DND-41 (cell line): ENCODE measurements at regions not wholly inside any gene's neighbourhood (a gene's known extent, or its start where the extent isn't known, plus 50 kb on each side); places are given as distances from the start of the nearest gene placed in this dataset.

Source experiments
- EZH2 ChIP-seq: IDR thresholded peaks from 3 replicates; pipeline ENCODE4 v1.6.1; 2012; ENCODE audit warnings: borderline replicate concordance, low read depth, mild to moderate bottlenecking, moderate library complexity, low read length, inconsistent platforms; ENCODE audit not compliant: severe bottlenecking
- TF ChIP-seq, protein P1 (sequence below): IDR thresholded peaks from 2 replicates; pipeline ENCODE4 v1.5.1; 2012; ENCODE audit warnings: borderline replicate concordance, low read length, moderate library complexity, mild to moderate bottlenecking; ENCODE audit not compliant: poor library complexity, severe bottlenecking; ENCODE audit errors: extremely low read depth

DNA sequence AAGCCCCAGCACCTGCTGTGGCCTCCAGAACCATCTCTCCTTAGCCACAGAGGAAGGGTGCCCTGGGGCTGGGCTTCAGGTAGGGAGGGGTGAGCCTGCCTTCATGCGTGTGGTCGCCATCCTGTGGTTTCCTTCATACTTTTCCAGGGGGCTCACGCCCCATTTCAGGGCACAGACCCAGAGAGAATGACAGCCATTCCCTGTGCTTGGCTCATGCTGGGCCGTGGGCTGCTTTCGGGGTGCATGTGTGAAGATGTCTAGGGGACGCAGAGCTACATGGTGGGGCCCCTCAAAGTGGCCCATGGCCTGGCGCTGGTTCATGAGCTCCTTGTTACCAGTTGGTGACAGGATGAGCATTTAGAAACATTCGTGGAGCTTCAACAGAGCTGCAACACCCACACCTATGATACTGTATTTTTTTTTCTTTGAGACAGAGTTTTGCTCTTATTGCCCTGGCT lies 190.3 kb upstream of the SLC24A3 start:
- no peak for TF ChIP-seq EZH2
- TF ChIP-seq, protein P1, sequence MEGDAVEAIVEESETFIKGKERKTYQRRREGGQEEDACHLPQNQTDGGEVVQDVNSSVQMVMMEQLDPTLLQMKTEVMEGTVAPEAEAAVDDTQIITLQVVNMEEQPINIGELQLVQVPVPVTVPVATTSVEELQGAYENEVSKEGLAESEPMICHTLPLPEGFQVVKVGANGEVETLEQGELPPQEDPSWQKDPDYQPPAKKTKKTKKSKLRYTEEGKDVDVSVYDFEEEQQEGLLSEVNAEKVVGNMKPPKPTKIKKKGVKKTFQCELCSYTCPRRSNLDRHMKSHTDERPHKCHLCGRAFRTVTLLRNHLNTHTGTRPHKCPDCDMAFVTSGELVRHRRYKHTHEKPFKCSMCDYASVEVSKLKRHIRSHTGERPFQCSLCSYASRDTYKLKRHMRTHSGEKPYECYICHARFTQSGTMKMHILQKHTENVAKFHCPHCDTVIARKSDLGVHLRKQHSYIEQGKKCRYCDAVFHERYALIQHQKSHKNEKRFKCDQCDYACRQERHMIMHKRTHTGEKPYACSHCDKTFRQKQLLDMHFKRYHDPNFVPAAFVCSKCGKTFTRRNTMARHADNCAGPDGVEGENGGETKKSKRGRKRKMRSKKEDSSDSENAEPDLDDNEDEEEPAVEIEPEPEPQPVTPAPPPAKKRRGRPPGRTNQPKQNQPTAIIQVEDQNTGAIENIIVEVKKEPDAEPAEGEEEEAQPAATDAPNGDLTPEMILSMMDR, result no peak
